ENCODE measurements at regions not wholly inside any gene's neighbourhood (a gene's known extent, or its start where the extent isn't known, plus 50 kb on each side); places are given as distances from the start of the nearest gene placed in this dataset.

- TF ChIP-seq CTCF (IDR thresholded peaks at IDR 0.05; ENCODE audit: low read length): no peak
- TF ChIP-seq EZH2phosphoT487 (IDR thresholded peaks at IDR 0.05; ENCODE audit: low read length): no peak
Measured at GRCh38 chr20:11162026-11162775, 488.4 kb upstream of the JAG1 start.
